ENCODE measurements at regions not wholly inside any gene's neighbourhood (a gene's known extent, or its start where the extent isn't known, plus 50 kb on each side); places are given as distances from the start of the nearest gene placed in this dataset.

GRCh38 chr4:14810121-14810520 is 192.2 kb upstream of the CPEB2 start:
- POLR2A ChIA-PET (ENCODE audit: unreplicated experiment) = no interaction called here
- H3K9me3 ChIP-seq (ENCODE audit: low read length) = no peaks in the 10 kb centered on the region
- H3K36me3 ChIP-seq (ENCODE audit: low read depth, low read length) = no peaks in the 10 kb centered on the region
- no peaks in the 10 kb centered on the region for H3K9me2 ChIP-seq (replicated peaks; ENCODE audit: low read length)
- DNase-seq (no peak), ATAC-seq (no peak)
- no peak overlapping the region for H3K9ac ChIP-seq (ENCODE audit: low read length)
- H3K27ac ChIP-seq (ENCODE audit: low read length) = no peak overlapping the region
- intact Hi-C loops (cut with micrococcal nuclease) = no loop called here
- TF ChIP-seq EZH2phosphoT487 (IDR thresholded peaks at IDR 0.05; ENCODE audit: borderline replicate concordance, low read length) = no peak
- no peak for TF ChIP-seq CTCF (conservative IDR thresholded peaks at IDR 0.05; ENCODE audit: low read depth, low read length)
- TF ChIP-seq EZH2 (IDR thresholded peaks at IDR 0.05; ENCODE audit: low read length, unreplicated experiment) = no peak
- no peak overlapping the region for H2AFZ ChIP-seq (ENCODE audit: low read length)
- BruUV-seq (replicated peaks) = no TSS peak
- no peaks in the 10 kb centered on the region for H3K4me1 ChIP-seq (ENCODE audit: insufficient read depth, low read length)
- H3K79me2 ChIP-seq (ENCODE audit: low read length) = no peaks in the 10 kb centered on the region
- no peaks in the 10 kb centered on the region for H4K20me1 ChIP-seq (ENCODE audit: low read length)
- H3K4me2 ChIP-seq (ENCODE audit: low read length) = no peak overlapping the region
- no peak overlapping the region for H3K4me3 ChIP-seq (ENCODE audit: low read length)
- no peaks in the 10 kb centered on the region for H3K27me3 ChIP-seq (ENCODE audit: low read length)
- H3F3A ChIP-seq (ENCODE audit: low read length, unreplicated experiment) = no peaks in the 10 kb centered on the region
- CTCF ChIA-PET = no interaction called here

GRCh38 chr4:14810568-14810967 is 191.7 kb upstream of the CPEB2 start:
- Histone ChIP-seq H3K9me3 (ENCODE audit: low read length) (no peaks in the 10 kb centered on the region), H3K27me3 (ENCODE audit: low read length) (no peaks in the 10 kb centered on the region), H3K27ac (ENCODE audit: low read length) (no peak overlapping the region), H4K20me1 (ENCODE audit: low read length) (no peaks in the 10 kb centered on the region), H3K9me2 (replicated peaks; ENCODE audit: low read length) (no peaks in the 10 kb centered on the region), H3K4me3 (ENCODE audit: low read length) (no peak overlapping the region), H3K4me1 (ENCODE audit: insufficient read depth, low read length) (no peaks in the 10 kb centered on the region), H3K4me2 (ENCODE audit: low read length) (no peak overlapping the region), H3K9ac (ENCODE audit: low read length) (no peak overlapping the region), H3K36me3 (ENCODE audit: low read depth, low read length) (no peaks in the 10 kb centered on the region), H3F3A (ENCODE audit: low read length, unreplicated experiment) (no peaks in the 10 kb centered on the region), H2AFZ (ENCODE audit: low read length) (no peak overlapping the region), H3K79me2 (ENCODE audit: low read length) (no peaks in the 10 kb centered on the region)
- no peak for ATAC-seq
- POLR2A ChIA-PET (ENCODE audit: unreplicated experiment) = no interaction called here
- no TSS peak for BruUV-seq (replicated peaks)
- no peak for DNase-seq
- CTCF ChIA-PET = no interaction called here
- TF ChIP-seq EZH2phosphoT487 (IDR thresholded peaks at IDR 0.05; ENCODE audit: borderline replicate concordance, low read length) (no peak), EZH2 (IDR thresholded peaks at IDR 0.05; ENCODE audit: low read length, unreplicated experiment) (no peak), CTCF (conservative IDR thresholded peaks at IDR 0.05; ENCODE audit: low read depth, low read length) (no peak)
- intact Hi-C loops (cut with micrococcal nuclease) = no loop called here

GRCh38 chr4:14812101-14812500 is 190.2 kb upstream of the CPEB2 start:
- H3K27ac ChIP-seq (ENCODE audit: low read length) = no peak overlapping the region
- H3K9me2 ChIP-seq (replicated peaks; ENCODE audit: low read length) = no peaks in the 10 kb centered on the region
- no peak for DNase-seq
- no peaks in the 10 kb centered on the region for H3K79me2 ChIP-seq (ENCODE audit: low read length)
- no peak overlapping the region for H2AFZ ChIP-seq (ENCODE audit: low read length)
- H4K20me1 ChIP-seq (ENCODE audit: low read length) = no peaks in the 10 kb centered on the region
- no peak overlapping the region for H3K9ac ChIP-seq (ENCODE audit: low read length)
- no peak overlapping the region for H3K4me2 ChIP-seq (ENCODE audit: low read length)
- ChIA-PET POLR2A (ENCODE audit: unreplicated experiment) (no interaction called here), CTCF (no interaction called here)
- no peak for ATAC-seq
- intact Hi-C loops (cut with micrococcal nuclease) = no loop called here
- H3K36me3 ChIP-seq (ENCODE audit: low read depth, low read length) = no peaks in the 10 kb centered on the region
- no peaks in the 10 kb centered on the region for H3K4me1 ChIP-seq (ENCODE audit: insufficient read depth, low read length)
- no TSS peak for BruUV-seq (replicated peaks)
- no peaks in the 10 kb centered on the region for H3F3A ChIP-seq (ENCODE audit: low read length, unreplicated experiment)
- H3K27me3 ChIP-seq (ENCODE audit: low read length) = no peaks in the 10 kb centered on the region
- no peak overlapping the region for H3K4me3 ChIP-seq (ENCODE audit: low read length)
- TF ChIP-seq EZH2phosphoT487 (IDR thresholded peaks at IDR 0.05; ENCODE audit: borderline replicate concordance, low read length) (no peak), EZH2 (IDR thresholded peaks at IDR 0.05; ENCODE audit: low read length, unreplicated experiment) (no peak), CTCF (conservative IDR thresholded peaks at IDR 0.05; ENCODE audit: low read depth, low read length) (no peak)
- H3K9me3 ChIP-seq (ENCODE audit: low read length) = no peaks in the 10 kb centered on the region
